ENCODE measurements at regions not wholly inside any gene's neighbourhood (a gene's known extent, or its start where the extent isn't known, plus 50 kb on each side); places are given as distances from the start of the nearest gene placed in this dataset.

GRCh38 chr3:82079335-82079890 lies 318.0 kb upstream of the GBE1 start:
- TF ChIP-seq FOXP2 (optimal IDR thresholded peaks at IDR 0.05; ENCODE audit: borderline replicate concordance, extremely low read depth, extremely low read length, insufficient read depth) (no peak), REST (IDR thresholded peaks at IDR 0.05; ENCODE audit: insufficient read depth in 1 of 2, low read depth in 2 of 2, low read length in 2 of 2) (no peak)
